GM23338 (cell line): ENCODE measurements at regions not wholly inside any gene's neighbourhood (a gene's known extent, or its start where the extent isn't known, plus 50 kb on each side); places are given as distances from the start of the nearest gene placed in this dataset.

ENCODE experiments used
- ATAC-seq: fragments of 200-7000 bp; cut with Tn5 transposase; 3 replicates; pipeline ENCODE4 v1.9.1; 2020
- DNase-seq: peaks from one replicate; pipeline ENCODE4 v3.0.0-alpha.2; 2015; ENCODE audit warnings: low spot score
- H2AFZ ChIP-seq: fragments of 200-600 bp; sonication (generic); 2 replicates; pipeline ENCODE4 v1.8.0; 2016; ENCODE audit warnings: antibody characterized with exemption, mild to moderate bottlenecking, moderate library complexity
- H3F3A ChIP-seq: fragments of 200-600 bp; sonication (generic); replicated peaks from 2 replicates; pipeline ENCODE4 v1.8.0; 2017; ENCODE audit warnings: antibody characterized with exemption, mixed run types, low read depth
- H3K27ac ChIP-seq: fragments of 200-600 bp; sonication (generic); 2 replicates; pipeline ENCODE4 v1.6.1; 2016; ENCODE audit warnings: low read depth
- H3K27me3 ChIP-seq: fragments of 200-600 bp; sonication (generic); 2 replicates; pipeline ENCODE4 v1.8.0; 2016; ENCODE audit warnings: mild to moderate bottlenecking, mixed run types, moderate library complexity; ENCODE audit not compliant: insufficient read depth
- H3K36me3 ChIP-seq: fragments of 200-600 bp; sonication (generic); 2 replicates; pipeline ENCODE4 v1.8.0; 2016; ENCODE audit warnings: mild to moderate bottlenecking; ENCODE audit not compliant: insufficient read depth
- H3K4me1 ChIP-seq: fragments of 200-600 bp; sonication (generic); 2 replicates; pipeline ENCODE4 v1.8.0; 2016; ENCODE audit warnings: mild to moderate bottlenecking, moderate library complexity; ENCODE audit not compliant: insufficient read depth
- H3K4me2 ChIP-seq: fragments of 200-600 bp; sonication (generic); 2 replicates; pipeline ENCODE4 v1.7.1; 2017; ENCODE audit warnings: mixed run types
- H3K4me3 ChIP-seq: fragments of 200-600 bp; sonication (generic); 2 replicates; pipeline ENCODE4 v1.6.1; 2016; ENCODE audit warnings: mixed run types
- H3K79me2 ChIP-seq: fragments of 200-600 bp; sonication (generic); replicated peaks from 2 replicates; pipeline ENCODE4 v1.8.0; 2017; ENCODE audit warnings: mild to moderate bottlenecking; ENCODE audit not compliant: insufficient read depth
- H3K9me2 ChIP-seq: fragments of 200-600 bp; sonication (generic); 2 replicates; pipeline ENCODE4 v1.8.0; 2017; ENCODE audit not compliant: insufficient read depth
- H4K20me1 ChIP-seq: fragments of 200-600 bp; sonication (generic); replicated peaks from 2 replicates; pipeline ENCODE4 v1.8.0; 2017; ENCODE audit warnings: mild to moderate bottlenecking; ENCODE audit not compliant: insufficient read depth
- H3K27ac Mint-ChIP-seq: 2 replicates; pipeline ENCODE4 v1.8.0; 2020; ENCODE audit warnings: inconsistent platforms, mild to moderate bottlenecking, moderate library complexity, mixed read lengths
- H3K27me3 Mint-ChIP-seq: 3 replicates; pipeline ENCODE4 v1.8.0; 2022; ENCODE audit warnings: low read depth, mild to moderate bottlenecking, moderate library complexity, mixed read lengths, inconsistent platforms; ENCODE audit not compliant: insufficient read depth, poor library complexity
- H3K36me3 Mint-ChIP-seq: 3 replicates; pipeline ENCODE4 v1.8.0; 2021; ENCODE audit warnings: low read depth, mild to moderate bottlenecking, inconsistent platforms, moderate library complexity, mixed read lengths
- H3K4me1 Mint-ChIP-seq: 3 replicates; pipeline ENCODE4 v1.8.0; 2020; ENCODE audit warnings: mild to moderate bottlenecking, inconsistent platforms, mixed read lengths
- H3K4me3 Mint-ChIP-seq: 3 replicates; pipeline ENCODE4 v1.8.0; 2021; ENCODE audit warnings: moderate library complexity, mild to moderate bottlenecking, inconsistent platforms, mixed read lengths
- H3K9me3 Mint-ChIP-seq: 3 replicates; pipeline ENCODE4 v1.8.0; 2020; ENCODE audit warnings: moderate library complexity, mild to moderate bottlenecking, inconsistent platforms, mixed read lengths
- ETS1 ChIP-seq: IDR thresholded peaks from 2 replicates; pipeline ENCODE4 v1.6.1; 2016; ENCODE audit warnings: antibody characterized with exemption
- JUNB ChIP-seq: IDR thresholded peaks from one replicate; pipeline ENCODE4 v1.6.1; 2016; ENCODE audit warnings: antibody characterized with exemption; ENCODE audit not compliant: unreplicated experiment
- ZNF114 ChIP-seq: fragments of 250-450 bp; sonication (Bioruptor Pico); IDR thresholded peaks from 2 replicates; pipeline ENCODE4 v1.5.0; 2020; ENCODE audit warnings: mild to moderate bottlenecking, moderate library complexity
- ZNF331 ChIP-seq: fragments of 250-450 bp; sonication (Bioruptor Pico); IDR thresholded peaks from 2 replicates; pipeline ENCODE4 v1.5.0; 2020; ENCODE audit warnings: low read depth, mild to moderate bottlenecking, moderate library complexity
- ZNF462 ChIP-seq: fragments of 250-450 bp; sonication (Bioruptor Pico); IDR thresholded peaks from 2 replicates; pipeline ENCODE4 v1.5.0; 2020; ENCODE audit warnings: mild to moderate bottlenecking, moderate library complexity
- TF ChIP-seq, protein P1 (sequence below), 2 experiments: fragments of 200-600 bp in 1 of 2; sonication (generic) in 1 of 2; conservative IDR thresholded peaks; 2 replicates each; pipeline versions ENCODE4 v1.5.1 to v1.6.1; 2016 to 2017; ENCODE audit warnings: antibody characterized with exemption in 2 of 2, low read depth in 2 of 2, mild to moderate bottlenecking in 2 of 2, moderate library complexity in 1 of 2

- H3K4me3 ChIP-seq, result no peak overlapping the region
- no peak overlapping the region for H3K4me3 Mint-ChIP-seq
- no peaks in the 10 kb centered on the region for H3K27me3 ChIP-seq
- H4K20me1 ChIP-seq, result no peaks in the 10 kb centered on the region
- no peaks in the 10 kb centered on the region for H3K27me3 Mint-ChIP-seq
- no peaks in the 10 kb centered on the region for H3K36me3 Mint-ChIP-seq
- TF ChIP-seq, protein P1, sequence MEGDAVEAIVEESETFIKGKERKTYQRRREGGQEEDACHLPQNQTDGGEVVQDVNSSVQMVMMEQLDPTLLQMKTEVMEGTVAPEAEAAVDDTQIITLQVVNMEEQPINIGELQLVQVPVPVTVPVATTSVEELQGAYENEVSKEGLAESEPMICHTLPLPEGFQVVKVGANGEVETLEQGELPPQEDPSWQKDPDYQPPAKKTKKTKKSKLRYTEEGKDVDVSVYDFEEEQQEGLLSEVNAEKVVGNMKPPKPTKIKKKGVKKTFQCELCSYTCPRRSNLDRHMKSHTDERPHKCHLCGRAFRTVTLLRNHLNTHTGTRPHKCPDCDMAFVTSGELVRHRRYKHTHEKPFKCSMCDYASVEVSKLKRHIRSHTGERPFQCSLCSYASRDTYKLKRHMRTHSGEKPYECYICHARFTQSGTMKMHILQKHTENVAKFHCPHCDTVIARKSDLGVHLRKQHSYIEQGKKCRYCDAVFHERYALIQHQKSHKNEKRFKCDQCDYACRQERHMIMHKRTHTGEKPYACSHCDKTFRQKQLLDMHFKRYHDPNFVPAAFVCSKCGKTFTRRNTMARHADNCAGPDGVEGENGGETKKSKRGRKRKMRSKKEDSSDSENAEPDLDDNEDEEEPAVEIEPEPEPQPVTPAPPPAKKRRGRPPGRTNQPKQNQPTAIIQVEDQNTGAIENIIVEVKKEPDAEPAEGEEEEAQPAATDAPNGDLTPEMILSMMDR (conservative IDR thresholded peaks at IDR 0.05; ENCODE audit: low read depth in 2 of 2), result no peak
- no peak for TF ChIP-seq ZNF331 (CRISPR knock-in tag)
- no peak for TF ChIP-seq ZNF462
- no peak for TF ChIP-seq JUNB
- TF ChIP-seq ZNF114 (CRISPR knock-in tag), result no peak
- no peak for TF ChIP-seq ETS1
- H3K27ac ChIP-seq, result no peak overlapping the region
- H2AFZ ChIP-seq, result no peak overlapping the region
- no peaks in the 10 kb centered on the region; the same call in 1 of the 2 replicates for H3K9me2 ChIP-seq
- peaks cover 6% of the 10 kb centered on the region; the same call in 1 of the 2 replicates for H3K4me1 ChIP-seq
- ATAC-seq (no peak), DNase-seq (no peak)
- H3K4me1 Mint-ChIP-seq, result peaks cover 5% of the 10 kb centered on the region; the same call in 2 of the 3 replicates
- no peaks in the 10 kb centered on the region for H3K79me2 ChIP-seq
- H3F3A ChIP-seq, result no peaks in the 10 kb centered on the region
- no peaks in the 10 kb centered on the region for H3K9me3 Mint-ChIP-seq
- no peaks in the 10 kb centered on the region for H3K36me3 ChIP-seq
- H3K4me2 ChIP-seq, result no peak overlapping the region
- H3K27ac Mint-ChIP-seq, result no peak overlapping the region
These were observed 214.0 kb upstream of the CHRM2 start for GRCh38 chr7:136654406-136654805.
